HepG2 (cell line): ENCODE measurements at regions not wholly inside any gene's neighbourhood (a gene's known extent, or its start where the extent isn't known, plus 50 kb on each side); places are given as distances from the start of the nearest gene placed in this dataset.

Source experiments
- ATAC-seq: fragments of 200-7000 bp; cut with Tn5 transposase; 3 replicates; pipeline ENCODE4 v1.9.1; 2020; ENCODE audit warnings: mild to moderate bottlenecking, moderate library complexity
- BruUV-seq: library from RNA; stranded (reverse); fragments of 400-500 nt; replicated peaks from 2 replicates; lab custom pipeline; 2021; lab: Mats Ljungman, UMichigan
- CTCF ChIA-PET: fragments of 300-600 bp; formaldehyde crosslinking; extraction: SDS; loops from one replicate; lab custom pipeline; 2021; ENCODE audit warnings: low total read pairs, inconsistent platforms, low intra/inter-chr PET ratio; lab: Yijun Ruan, JAX
- POLR2A ChIA-PET: fragments of 350-600 bp; sonication (Branson Sonifier 250); formaldehyde crosslinking; loops from one replicate; lab custom pipeline; 2020; ENCODE audit warnings: antibody characterized with exemption, inconsistent platforms; lab: Yijun Ruan, JAX
- DNase-seq: peaks from one replicate; pipeline ENCODE4 v3.0.0-alpha.2; 2015; ENCODE audit warnings: low spot score
- FAIRE-seq: peaks from 3 replicates; lab custom pipeline; 2011; peaks lifted over from hg19 to GRCh38; lab: Jason Lieb, UNC
- H2AFZ ChIP-seq: one replicate; pipeline ENCODE4 v1.6.1; 2011; ENCODE audit warnings: low read length, inconsistent platforms
- H3K27ac ChIP-seq: fragments of 300-600 bp; 3 replicates; pipeline ENCODE4 v1.8.0; 2011; ENCODE audit warnings: mixed run types, mild to moderate bottlenecking, mixed read lengths, low read length, inconsistent platforms; ENCODE audit not compliant: insufficient read depth; ENCODE audit errors: extremely low read length
- H3K27me3 ChIP-seq, 2 experiments: fragments of 200-600 bp in 1 of 2; 2 replicates in 1 of 2; 3 replicates in 1 of 2; pipeline versions ENCODE4 v1.6.0 to v1.8.0; 2011; ENCODE audit warnings: low read length in 2 of 2, mild to moderate bottlenecking in 2 of 2, moderate library complexity in 2 of 2, inconsistent platforms in 1 of 2; ENCODE audit not compliant: insufficient read depth in 2 of 2, control insufficient read depth in 1 of 2
- H3K36me3 ChIP-seq, 2 experiments: fragments of 200-600 bp in 1 of 2; replicated peaks in 1 of 2; 2 replicates in 1 of 2; 3 replicates in 1 of 2; pipeline versions ENCODE4 v1.5.1 to v1.8.0; 2011; ENCODE audit warnings: low read length in 2 of 2, inconsistent platforms in 1 of 2; ENCODE audit not compliant: insufficient read depth in 2 of 2, control insufficient read depth in 1 of 2
- H3K4me1 ChIP-seq: 2 replicates; pipeline ENCODE4 v1.5.1; 2012; ENCODE audit warnings: low read length, inconsistent platforms; ENCODE audit not compliant: insufficient read depth
- H3K4me2 ChIP-seq: 2 replicates; pipeline ENCODE4 v1.6.0; 2011; ENCODE audit warnings: low read depth, low read length, inconsistent platforms
- H3K4me3 ChIP-seq, 3 experiments: fragments of 200-600 bp in 1 of 3; sonication (generic), shearing (Covaris generic) in 1 of 3; replicated peaks in 1 of 3; 2 replicates each; pipeline ENCODE4 v1.5.1; 2011 to 2016; ENCODE audit warnings: low read length in 3 of 3, inconsistent platforms in 2 of 3, low read depth in 2 of 3, mild to moderate bottlenecking in 2 of 3, control low read depth in 1 of 3, mixed read lengths in 1 of 3; ENCODE audit not compliant: insufficient read depth in 1 of 3
- H3K79me2 ChIP-seq: one replicate; pipeline ENCODE4 v1.6.1; 2011; ENCODE audit warnings: low read length, inconsistent platforms; ENCODE audit not compliant: insufficient read depth
- H3K9ac ChIP-seq: 2 replicates; pipeline ENCODE4 v1.6.0; 2011; ENCODE audit warnings: mild to moderate bottlenecking, low read depth, low read length, inconsistent platforms; ENCODE audit not compliant: insufficient read depth
- H3K9me3 ChIP-seq: 2 replicates; pipeline ENCODE4 v1.5.1; 2012; ENCODE audit warnings: mild to moderate bottlenecking, low read length
- H4K20me1 ChIP-seq: 2 replicates; pipeline ENCODE4 v1.6.0; 2011; ENCODE audit warnings: inconsistent platforms, mild to moderate bottlenecking, low read length, moderate library complexity; ENCODE audit not compliant: insufficient read depth
- ARNT2 ChIP-seq: sonication (generic); formaldehyde crosslinking; IDR thresholded peaks from 2 replicates; pipeline ENCODE4 v1.8.0; 2022; ENCODE audit warnings: mild to moderate bottlenecking, low read depth, missing genetic modification reagents, moderate library complexity
- BATF2 ChIP-seq: sonication (generic); formaldehyde crosslinking; IDR thresholded peaks from 2 replicates; pipeline ENCODE4 v1.8.0; 2022; ENCODE audit warnings: mild to moderate bottlenecking, missing genetic modification reagents, moderate library complexity
- BCL6 ChIP-seq: IDR thresholded peaks from 2 replicates; pipeline ENCODE4 v1.6.1; 2016; ENCODE audit warnings: missing genetic modification reagents, missing compliant biosample characterization
- JARID2 ChIP-seq: sonication (generic); formaldehyde crosslinking; IDR thresholded peaks from 2 replicates; pipeline ENCODE4 v1.8.1; 2023; ENCODE audit warnings: missing genetic modification reagents, inconsistent platforms; ENCODE audit not compliant: insufficient replicate concordance
- MED13 ChIP-seq: sonication (generic); formaldehyde crosslinking; IDR thresholded peaks from 2 replicates; pipeline ENCODE4 v1.5.0; 2020; ENCODE audit warnings: missing genetic modification reagents
- NFYB ChIP-seq: sonication (generic); formaldehyde crosslinking; IDR thresholded peaks from 2 replicates; pipeline ENCODE4 v1.4.0; 2020; ENCODE audit warnings: missing genetic modification reagents
- PBX3 ChIP-seq: sonication (generic); formaldehyde crosslinking; IDR thresholded peaks from 2 replicates; pipeline ENCODE4 v1.8.1; 2023; ENCODE audit warnings: missing genetic modification reagents, inconsistent platforms, borderline replicate concordance
- RNF2 ChIP-seq: fragments of 450-650 bp; conservative IDR thresholded peaks from 2 replicates; pipeline ENCODE4 v1.6.1; 2016; ENCODE audit warnings: low read depth
- SMAD3 ChIP-seq: sonication (generic); formaldehyde crosslinking; IDR thresholded peaks from 2 replicates; pipeline ENCODE4 v1.4.0; 2020; ENCODE audit warnings: missing genetic modification reagents
- TCF7L2 ChIP-seq: IDR thresholded peaks from 2 replicates; pipeline ENCODE4 v1.6.1; 2011; ENCODE audit warnings: mild to moderate bottlenecking, low read depth, low read length, moderate library complexity
- TRIM24 ChIP-seq: sonication (generic); formaldehyde crosslinking; IDR thresholded peaks from 2 replicates; pipeline ENCODE4 v1.8.0; 2022; ENCODE audit warnings: mild to moderate bottlenecking, missing genetic modification reagents
- ZC3H4 ChIP-seq: sonication (generic); formaldehyde crosslinking; IDR thresholded peaks from 2 replicates; pipeline ENCODE4 v1.4.0; 2020; ENCODE audit warnings: missing genetic modification reagents, borderline replicate concordance
- ZNF143 ChIP-seq: sonication (generic); formaldehyde crosslinking; IDR thresholded peaks from 2 replicates; pipeline ENCODE4 v1.4.0; 2020; ENCODE audit warnings: missing genetic modification reagents
- ZNF407 ChIP-seq: sonication (generic); formaldehyde crosslinking; IDR thresholded peaks from one replicate; pipeline ENCODE4 v1.5.1; 2020; ENCODE audit warnings: mild to moderate bottlenecking, missing genetic modification reagents; ENCODE audit errors: not compliant biosample characterization
- ZNF709 ChIP-seq: sonication (generic); formaldehyde crosslinking; IDR thresholded peaks from 2 replicates; pipeline ENCODE4 v1.5.0; 2020; ENCODE audit warnings: mild to moderate bottlenecking, missing genetic modification reagents
- WGBS: methylation state at CpG from one replicate; pipeline ENCODE4 v1.1.6; 2017; ENCODE audit warnings: low lambda C conversion rate; 5-methylcytosine and 5-hydroxymethylcytosine counted together
- in situ Hi-C: cut with HindIII; loops from 2 replicates; pipeline ENCODE4 v1.10.0; 2017; ENCODE audit warnings: low pct_unique_long_range_greater_than_20kb; ENCODE audit not compliant: extremely low pct_ligation_motif_present
- intact Hi-C: fragments of 100-400 bp; cut with micrococcal nuclease; formaldehyde crosslinking; loops from one replicate; pipeline ENCODE4 v1.10.0; 2022; ENCODE audit not compliant: unreplicated experiment

- WGBS: 90% methylated on average over 3 of the region's 3 CpGs
- Histone ChIP-seq H3K27ac (no peak overlapping the region), H4K20me1 (no peaks in the 10 kb centered on the region), H3K79me2 (peaks cover 38% of the 10 kb centered on the region), H2AFZ (no peak overlapping the region), H3K4me1 (peaks cover 8% of the 10 kb centered on the region), H3K36me3 (no peaks in the 10 kb centered on the region), H3K27me3 (no peaks in the 10 kb centered on the region; a peak in 1 of 5 replicates), H3K9me3 (peaks cover 19% of the 10 kb centered on the region), H3K4me2 (no peak overlapping the region), H3K4me3 (no peak overlapping the region), H3K9ac (no peak overlapping the region)
- DNase-seq (no peak), ATAC-seq (no peak), FAIRE-seq (no peak)
- no TSS peak for BruUV-seq
- ChIA-PET CTCF (no interaction called here), POLR2A (no interaction called here)
- intact Hi-C loops (no loop called here), in situ Hi-C loops (no loop called here)
- TF ChIP-seq BCL6 (CRISPR knock-in tag): no peak
- TF ChIP-seq RNF2: no peak
- TF ChIP-seq ZNF407: no peak
- TF ChIP-seq JARID2 (CRISPR knock-in tag): no peak
- no peak for TF ChIP-seq TRIM24
- TF ChIP-seq ZNF143: no peak
- no peak for TF ChIP-seq TCF7L2
- TF ChIP-seq BATF2 (CRISPR knock-in tag): no peak
- no peak for TF ChIP-seq ZC3H4
- no peak for TF ChIP-seq MED13 (CRISPR knock-in tag)
- no peak for TF ChIP-seq NFYB (CRISPR knock-in tag)
- no peak for TF ChIP-seq ZNF709 (CRISPR knock-in tag)
- no peak for TF ChIP-seq ARNT2 (CRISPR knock-in tag)
- TF ChIP-seq PBX3 (CRISPR knock-in tag): no peak
- TF ChIP-seq SMAD3 (CRISPR knock-in tag): no peak
These were observed 184.2 kb upstream of the FOXN3 start for GRCh38 chr14:89600950-89601826.
